Osteocyte (in vitro differentiated cells): ENCODE measurements at regions not wholly inside any gene's neighbourhood (a gene's known extent, or its start where the extent isn't known, plus 50 kb on each side); places are given as distances from the start of the nearest gene placed in this dataset.
A peak's percentile ranks its signal among the peaks of the same experiment; 100 is the strongest.

Experiments
- DNase-seq: peaks from one replicate; pipeline ENCODE4 v3.0.0; 2021; ENCODE audit warnings: mixed read lengths; ENCODE audit not compliant: unreplicated experiment; ENCODE audit errors: extremely low spot score
- H3K27ac Mint-ChIP-seq: one replicate; pipeline ENCODE4 v1.8.0; 2021; ENCODE audit warnings: mild to moderate bottlenecking, mixed read lengths; ENCODE audit not compliant: unreplicated experiment
- H3K27me3 Mint-ChIP-seq: one replicate; pipeline ENCODE4 v1.8.0; 2021; ENCODE audit warnings: mixed read lengths; ENCODE audit not compliant: unreplicated experiment
- H3K36me3 Mint-ChIP-seq: one replicate; pipeline ENCODE4 v1.8.0; 2021; ENCODE audit warnings: mixed read lengths; ENCODE audit not compliant: unreplicated experiment
- H3K4me1 Mint-ChIP-seq: one replicate; pipeline ENCODE4 v1.8.0; 2021; ENCODE audit warnings: mixed read lengths; ENCODE audit not compliant: unreplicated experiment
- H3K4me3 Mint-ChIP-seq: one replicate; pipeline ENCODE4 v1.8.0; 2021; ENCODE audit warnings: mild to moderate bottlenecking, moderate library complexity, mixed read lengths; ENCODE audit not compliant: unreplicated experiment
- H3K9me3 Mint-ChIP-seq: one replicate; pipeline ENCODE4 v1.8.0; 2021; ENCODE audit warnings: mixed read lengths; ENCODE audit not compliant: unreplicated experiment
- TF ChIP-seq, protein P1 (sequence below): fragments of 200-600 bp; sonication (generic); IDR thresholded peaks from 2 replicates; pipeline ENCODE4 v1.5.0; 2021; ENCODE audit warnings: antibody characterized with exemption, mild to moderate bottlenecking, moderate library complexity

DNA sequence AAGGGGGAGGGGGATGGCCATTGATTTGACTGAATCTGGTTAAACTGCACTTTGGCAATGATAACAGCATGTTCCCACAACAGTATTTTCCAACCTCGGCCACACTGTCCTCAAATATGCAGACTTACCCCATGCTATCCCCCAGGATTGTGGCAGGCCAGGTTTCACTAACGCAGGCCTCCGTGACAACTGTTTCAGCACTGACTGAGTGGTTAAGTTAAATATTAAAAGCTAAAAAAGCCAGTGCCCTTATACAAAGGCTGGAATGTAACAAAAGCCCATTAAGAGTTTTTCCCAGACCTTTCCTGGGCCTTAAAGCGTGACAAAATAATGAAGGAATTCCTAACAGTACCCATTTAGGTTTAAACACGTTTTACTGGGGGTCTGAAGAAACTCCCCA is 202.9 kb downstream of the USP25 start:
- Mint-ChIP-seq H3K9me3 (no peaks in the 10 kb centered on the region), H3K27me3 (no peaks in the 10 kb centered on the region), H3K27ac (peak overlapping the region; percentile 12), H3K4me1 (peaks cover 6% of the 10 kb centered on the region), H3K4me3 (no peak overlapping the region), H3K36me3 (no peaks in the 10 kb centered on the region)
- no peak for DNase-seq
- TF ChIP-seq, protein P1, sequence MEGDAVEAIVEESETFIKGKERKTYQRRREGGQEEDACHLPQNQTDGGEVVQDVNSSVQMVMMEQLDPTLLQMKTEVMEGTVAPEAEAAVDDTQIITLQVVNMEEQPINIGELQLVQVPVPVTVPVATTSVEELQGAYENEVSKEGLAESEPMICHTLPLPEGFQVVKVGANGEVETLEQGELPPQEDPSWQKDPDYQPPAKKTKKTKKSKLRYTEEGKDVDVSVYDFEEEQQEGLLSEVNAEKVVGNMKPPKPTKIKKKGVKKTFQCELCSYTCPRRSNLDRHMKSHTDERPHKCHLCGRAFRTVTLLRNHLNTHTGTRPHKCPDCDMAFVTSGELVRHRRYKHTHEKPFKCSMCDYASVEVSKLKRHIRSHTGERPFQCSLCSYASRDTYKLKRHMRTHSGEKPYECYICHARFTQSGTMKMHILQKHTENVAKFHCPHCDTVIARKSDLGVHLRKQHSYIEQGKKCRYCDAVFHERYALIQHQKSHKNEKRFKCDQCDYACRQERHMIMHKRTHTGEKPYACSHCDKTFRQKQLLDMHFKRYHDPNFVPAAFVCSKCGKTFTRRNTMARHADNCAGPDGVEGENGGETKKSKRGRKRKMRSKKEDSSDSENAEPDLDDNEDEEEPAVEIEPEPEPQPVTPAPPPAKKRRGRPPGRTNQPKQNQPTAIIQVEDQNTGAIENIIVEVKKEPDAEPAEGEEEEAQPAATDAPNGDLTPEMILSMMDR, result no peak

DNA sequence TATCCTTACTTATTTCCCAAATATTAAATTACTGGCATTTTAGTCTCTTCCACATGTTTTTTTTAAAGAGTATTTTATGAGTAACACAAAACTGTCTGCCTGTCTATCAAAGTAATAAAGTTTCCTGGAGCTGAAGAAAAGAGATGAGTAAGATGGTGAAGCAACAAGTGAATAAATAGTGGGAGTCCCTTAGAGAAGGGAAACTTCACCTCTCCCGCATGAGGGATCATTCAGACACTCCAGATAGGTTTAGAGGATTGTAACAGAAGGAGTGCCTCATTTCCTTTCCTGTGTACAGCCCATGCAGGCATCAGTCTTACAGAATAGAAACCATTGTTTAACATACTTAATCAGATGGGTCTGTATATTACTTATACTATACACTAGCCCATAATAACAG is 205.7 kb downstream of the USP25 start:
- Mint-ChIP-seq H3K27ac (no peak overlapping the region), H3K9me3 (no peaks in the 10 kb centered on the region), H3K4me3 (no peak overlapping the region), H3K4me1 (peaks cover 2% of the 10 kb centered on the region), H3K27me3 (no peaks in the 10 kb centered on the region), H3K36me3 (no peaks in the 10 kb centered on the region)
- no peak for DNase-seq
- TF ChIP-seq, protein P1, result no peak

DNA sequence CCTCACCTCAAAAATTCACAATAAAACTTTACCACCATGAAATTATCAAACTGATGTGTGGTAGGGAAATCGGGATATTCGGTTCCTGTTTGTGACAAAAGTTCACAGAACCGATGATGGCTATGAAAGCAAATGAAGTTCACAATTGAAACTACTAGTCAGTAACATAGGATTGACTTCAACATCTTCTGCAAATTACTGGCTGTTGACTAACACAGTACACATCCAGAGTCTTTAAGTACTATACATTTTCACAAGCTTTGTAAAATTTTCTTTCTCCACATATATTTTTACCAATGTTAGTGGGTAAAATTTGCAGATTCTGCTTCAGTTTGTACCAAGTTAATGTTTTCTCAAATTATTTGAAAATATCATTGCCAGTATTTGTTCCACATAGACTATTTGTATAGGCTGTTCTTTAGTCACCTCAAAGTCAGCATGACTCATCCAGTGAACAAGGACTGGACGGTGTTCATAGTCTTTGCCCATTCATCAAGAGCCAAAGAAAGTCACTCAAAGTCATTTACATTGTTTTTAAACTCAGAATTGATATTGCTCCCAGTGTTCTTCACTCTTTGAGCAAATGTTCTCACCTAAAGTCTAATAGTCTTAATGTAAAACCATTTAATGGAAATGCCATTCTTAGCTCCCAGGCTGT is 213.4 kb downstream of the USP25 start:
- peaks cover 3% of the 10 kb centered on the region for H3K4me1 Mint-ChIP-seq
- DNase-seq, result no peak

DNA sequence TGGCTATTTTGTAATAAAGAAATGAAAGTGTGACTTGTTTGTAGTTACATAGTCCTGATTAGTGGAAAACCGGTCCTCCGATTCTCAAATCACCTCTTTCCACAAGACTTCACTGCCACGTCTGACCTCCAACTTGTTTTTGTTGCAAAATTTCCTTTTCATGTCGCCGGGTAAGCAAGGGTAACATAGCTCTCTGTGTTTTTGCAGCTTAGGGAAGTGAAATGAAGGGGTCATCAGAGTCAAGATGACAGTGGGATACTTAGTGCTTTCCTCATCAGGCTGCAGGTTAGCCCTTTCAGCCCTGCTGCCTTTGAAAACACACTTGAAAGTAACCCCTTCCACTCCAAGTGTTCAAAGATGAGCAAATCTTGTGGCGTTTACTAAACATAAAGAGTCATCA is 217.9 kb downstream of the USP25 start:
- Mint-ChIP-seq H3K4me1 (peaks cover 3% of the 10 kb centered on the region), H3K36me3 (peaks cover 5% of the 10 kb centered on the region), H3K27ac (no peak overlapping the region), H3K9me3 (peaks cover 26% of the 10 kb centered on the region), H3K27me3 (peaks cover 36% of the 10 kb centered on the region), H3K4me3 (no peak overlapping the region)
- TF ChIP-seq, protein P1, result no peak
- DNase-seq, result no peak

More for the DNA sequence above, 213.4 kb downstream of the USP25 start:
- H3K4me3 Mint-ChIP-seq, result no peak overlapping the region
- peaks cover 25% of the 10 kb centered on the region for H3K27me3 Mint-ChIP-seq
- TF ChIP-seq, protein P1, result no peak
- no peak overlapping the region for H3K27ac Mint-ChIP-seq
- H3K36me3 Mint-ChIP-seq, result no peaks in the 10 kb centered on the region
- H3K9me3 Mint-ChIP-seq, result peaks cover 3% of the 10 kb centered on the region

DNA sequence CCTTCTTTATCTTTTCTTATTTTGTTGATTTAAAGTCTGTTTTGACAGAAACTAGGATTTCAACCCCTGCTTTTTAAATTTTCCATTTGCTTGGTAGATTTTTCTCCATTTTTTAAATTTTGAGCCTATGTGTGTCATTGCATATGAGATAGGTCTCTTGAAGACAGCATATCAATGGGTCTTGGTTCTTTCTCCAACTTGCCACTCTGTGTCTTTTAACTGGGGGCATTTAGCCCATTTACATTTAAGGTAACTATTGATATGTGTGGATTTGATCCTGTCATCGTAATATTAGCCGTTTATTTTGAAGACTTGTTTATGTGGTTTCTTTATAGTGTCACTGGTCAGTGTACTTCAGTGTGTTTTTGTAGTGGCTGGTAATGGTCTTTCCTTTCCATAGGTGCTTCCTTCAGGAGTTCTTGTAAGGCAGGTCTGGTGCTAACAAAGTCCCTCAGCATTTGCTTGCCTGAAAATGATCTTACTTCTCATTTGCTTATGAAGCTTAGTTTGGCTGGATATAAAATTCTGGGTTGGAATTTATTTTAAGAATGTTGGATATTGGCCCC is 223.9 kb downstream of the USP25 start:
- Mint-ChIP-seq H3K36me3 (peaks cover 11% of the 10 kb centered on the region), H3K27ac (no peak overlapping the region), H3K4me3 (no peak overlapping the region), H3K27me3 (peaks cover 12% of the 10 kb centered on the region), H3K4me1 (no peaks in the 10 kb centered on the region), H3K9me3 (peaks cover 54% of the 10 kb centered on the region)
- TF ChIP-seq, protein P1, result no peak
- DNase-seq, result no peak
